NCI-H187 (cell line): ENCODE measurements at regions not wholly inside any gene's neighbourhood (a gene's known extent, or its start where the extent isn't known, plus 50 kb on each side); places are given as distances from the start of the nearest gene placed in this dataset.
A peak's percentile ranks its signal among the peaks of the same experiment; 100 is the strongest.

Experiments used
- DNase-seq, 2 experiments: peaks; one replicate each; lab custom pipeline; 2025; lab: John Stamatoyannopoulos, UW

- DNase-seq = no peak
Measured at GRCh38 chr14:26766726-26767125, 168.9 kb upstream of the NOVA1 start.

GRCh38 chr14:26773906-26774593 is 176.2 kb upstream of the NOVA1 start:
- no peak for DNase-seq

- no peak for DNase-seq
Measured at GRCh38 chr14:26775765-26776563, 178.1 kb upstream of the NOVA1 start.

GRCh38 chr14:26791117-26791806 is 193.4 kb upstream of the NOVA1 start:
- DNase-seq = no peak

- DNase-seq = no peak
Measured at GRCh38 chr14:26794731-26795130, 196.9 kb upstream of the NOVA1 start.

GRCh38 chr14:26808407-26808806 is 210.6 kb upstream of the NOVA1 start:
- DNase-seq = no peak

- DNase-seq = no peak
Measured at GRCh38 chr14:26810631-26811030, 212.8 kb upstream of the NOVA1 start.

GRCh38 chr14:26811756-26812305 is 214.0 kb upstream of the NOVA1 start:
- DNase-seq = no peak

GRCh38 chr14:26820138-26820537 is 222.3 kb upstream of the NOVA1 start:
- DNase-seq = peak; percentile 45 to 57

GRCh38 chr14:26820572-26820971 is 222.7 kb upstream of the NOVA1 start:
- no peak for DNase-seq

- DNase-seq = no peak
Measured at GRCh38 chr14:26828741-26829140, 230.9 kb upstream of the NOVA1 start.

- DNase-seq = no peak
Measured at GRCh38 chr14:26833621-26834176, 235.9 kb upstream of the NOVA1 start.

GRCh38 chr14:26835979-26836570 is 238.2 kb upstream of the NOVA1 start:
- no peak for DNase-seq

GRCh38 chr14:26839481-26839880 is 241.6 kb upstream of the NOVA1 start:
- no peak for DNase-seq

- DNase-seq = no peak
Measured at GRCh38 chr14:26841326-26841725, 243.5 kb upstream of the NOVA1 start.

- DNase-seq = no peak
Measured at GRCh38 chr14:26841920-26842741, 244.3 kb upstream of the NOVA1 start.

- DNase-seq = no peak
Measured at GRCh38 chr14:26845151-26845818, 247.5 kb upstream of the NOVA1 start.

GRCh38 chr14:26846388-26846787 is 248.6 kb upstream of the NOVA1 start:
- DNase-seq = no peak

GRCh38 chr14:26849514-26849913 is 251.7 kb upstream of the NOVA1 start:
- DNase-seq = no peak

GRCh38 chr14:26851793-26852192 is 254.0 kb upstream of the NOVA1 start:
- no peak for DNase-seq
